GM06990 (cell line): ENCODE measurements at regions not wholly inside any gene's neighbourhood (a gene's known extent, or its start where the extent isn't known, plus 50 kb on each side); places are given as distances from the start of the nearest gene placed in this dataset.
A peak's percentile ranks its signal among the peaks of the same experiment; 100 is the strongest.

Source experiments
- DNase-seq: peaks from one replicate; pipeline ENCODE4 v3.0.0-alpha.2; 2011; ENCODE audit not compliant: insufficient read length; ENCODE audit errors: extremely low read depth
- H3K27me3 ChIP-seq: replicated peaks from 2 replicates; pipeline ENCODE4 v1.6.0; 2011; ENCODE audit warnings: low read length; ENCODE audit not compliant: control insufficient read depth, insufficient read depth
- H3K36me3 ChIP-seq: 2 replicates; pipeline ENCODE4 v1.5.1; 2011; ENCODE audit warnings: low read length; ENCODE audit not compliant: control insufficient read depth, insufficient read depth
- H3K4me3 ChIP-seq: replicated peaks from 2 replicates; pipeline ENCODE4 v1.5.1; 2011; ENCODE audit warnings: low read depth, mild to moderate bottlenecking, control low read depth, low read length
- TF ChIP-seq, protein P1 (sequence below): IDR thresholded peaks from 2 replicates; pipeline ENCODE4 v1.5.1; 2011; ENCODE audit warnings: low read length, control low read depth, mild to moderate bottlenecking, inconsistent platforms; ENCODE audit not compliant: insufficient read depth, poor library complexity, severe bottlenecking

DNA sequence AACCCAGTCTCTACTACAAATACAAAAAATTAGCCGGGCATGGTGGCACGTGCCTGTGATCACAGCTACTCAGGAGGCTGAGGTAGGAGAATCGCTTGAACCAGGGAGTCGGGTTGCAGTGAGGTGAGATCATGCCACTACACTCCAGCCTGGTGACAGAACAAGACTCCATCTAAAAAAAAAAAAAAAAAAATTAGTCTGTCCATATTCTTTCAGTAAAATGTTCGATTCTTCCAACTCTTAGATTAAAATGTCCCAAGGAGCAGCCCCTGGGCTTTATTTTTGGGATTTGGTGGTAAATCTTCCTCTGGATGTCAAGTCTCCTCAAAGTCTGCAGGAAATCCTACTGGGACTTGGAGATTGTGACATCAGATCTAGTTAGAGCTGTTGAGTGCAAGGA is 101.0 kb upstream of the EEF1E1 start:
- no peak for DNase-seq
- H3K4me3 ChIP-seq, result no peak overlapping the region
- TF ChIP-seq, protein P1, sequence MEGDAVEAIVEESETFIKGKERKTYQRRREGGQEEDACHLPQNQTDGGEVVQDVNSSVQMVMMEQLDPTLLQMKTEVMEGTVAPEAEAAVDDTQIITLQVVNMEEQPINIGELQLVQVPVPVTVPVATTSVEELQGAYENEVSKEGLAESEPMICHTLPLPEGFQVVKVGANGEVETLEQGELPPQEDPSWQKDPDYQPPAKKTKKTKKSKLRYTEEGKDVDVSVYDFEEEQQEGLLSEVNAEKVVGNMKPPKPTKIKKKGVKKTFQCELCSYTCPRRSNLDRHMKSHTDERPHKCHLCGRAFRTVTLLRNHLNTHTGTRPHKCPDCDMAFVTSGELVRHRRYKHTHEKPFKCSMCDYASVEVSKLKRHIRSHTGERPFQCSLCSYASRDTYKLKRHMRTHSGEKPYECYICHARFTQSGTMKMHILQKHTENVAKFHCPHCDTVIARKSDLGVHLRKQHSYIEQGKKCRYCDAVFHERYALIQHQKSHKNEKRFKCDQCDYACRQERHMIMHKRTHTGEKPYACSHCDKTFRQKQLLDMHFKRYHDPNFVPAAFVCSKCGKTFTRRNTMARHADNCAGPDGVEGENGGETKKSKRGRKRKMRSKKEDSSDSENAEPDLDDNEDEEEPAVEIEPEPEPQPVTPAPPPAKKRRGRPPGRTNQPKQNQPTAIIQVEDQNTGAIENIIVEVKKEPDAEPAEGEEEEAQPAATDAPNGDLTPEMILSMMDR, result no peak
- H3K36me3 ChIP-seq, result no peaks in the 10 kb centered on the region
- no peaks in the 10 kb centered on the region; the same call in none of the 2 replicates for H3K27me3 ChIP-seq

DNA sequence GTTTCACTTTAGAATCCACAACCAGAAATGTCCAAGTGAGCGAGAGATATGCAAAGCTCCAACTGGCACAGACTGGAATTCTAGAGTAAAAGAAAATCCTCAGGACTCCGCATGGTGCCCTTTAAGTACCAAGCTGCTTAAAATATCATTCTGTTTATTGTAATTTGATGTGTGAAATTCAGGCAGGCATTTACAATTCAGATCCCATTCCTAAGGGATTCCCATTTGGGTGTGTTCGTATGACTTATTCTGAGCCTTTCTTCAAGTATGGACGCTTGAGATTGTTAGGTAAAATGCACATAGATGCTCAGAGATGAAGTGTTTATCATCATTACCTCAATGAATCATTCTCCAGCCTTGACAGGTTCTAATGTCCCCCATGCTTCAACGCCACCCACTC is 99.3 kb upstream of the EEF1E1 start:
- TF ChIP-seq, protein P1, result no peak
- H3K27me3 ChIP-seq, result no peaks in the 10 kb centered on the region; the same call in none of the 2 replicates
- no peak overlapping the region for H3K4me3 ChIP-seq
- no peaks in the 10 kb centered on the region for H3K36me3 ChIP-seq
- no peak for DNase-seq

DNA sequence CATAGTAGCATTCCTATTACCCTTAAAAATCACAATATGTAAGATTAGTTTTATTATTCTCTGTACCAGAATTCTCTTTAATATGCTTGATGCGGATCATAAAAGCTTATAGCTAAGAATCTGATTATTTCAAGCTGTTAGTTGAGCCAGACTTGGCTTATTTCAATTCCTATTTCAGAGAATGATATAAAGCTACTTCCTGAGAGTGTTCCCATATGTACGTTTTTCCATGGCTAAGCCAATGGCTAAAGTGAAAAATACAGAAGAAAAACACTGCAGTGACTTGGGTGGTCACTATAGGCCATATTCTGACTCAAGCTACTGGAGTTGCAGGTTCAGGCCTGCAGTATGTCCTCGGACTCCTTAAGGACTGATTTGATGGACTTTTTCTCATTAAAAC is 97.9 kb upstream of the EEF1E1 start:
- TF ChIP-seq, protein P1, result no peak
- Histone ChIP-seq H3K4me3 (no peak overlapping the region), H3K36me3 (no peaks in the 10 kb centered on the region), H3K27me3 (no peaks in the 10 kb centered on the region; the same call in none of the 2 replicates)
- no peak for DNase-seq

DNA sequence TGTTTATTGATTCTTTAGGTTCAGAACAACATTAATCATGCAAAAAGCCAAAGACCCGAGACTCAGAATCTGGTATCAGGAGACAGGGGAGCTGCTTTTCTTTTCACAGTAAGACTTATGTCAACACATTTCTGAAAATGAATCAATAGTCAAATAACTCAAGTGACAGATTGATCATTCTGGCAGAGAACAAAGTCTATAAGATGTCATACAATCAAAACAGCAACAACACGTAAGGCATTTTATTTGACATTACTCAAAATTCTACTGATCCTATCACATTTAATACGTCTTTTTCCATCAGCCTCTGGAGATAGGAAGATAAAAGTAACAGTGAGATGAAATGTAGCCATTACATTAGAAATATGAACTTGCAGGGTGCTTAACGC is 93.4 kb upstream of the EEF1E1 start:
- TF ChIP-seq, protein P1, result no peak
- H3K36me3 ChIP-seq, result no peaks in the 10 kb centered on the region
- no peaks in the 10 kb centered on the region for H3K27me3 ChIP-seq
- H3K4me3 ChIP-seq, result no peak overlapping the region
- no peak for DNase-seq

DNA sequence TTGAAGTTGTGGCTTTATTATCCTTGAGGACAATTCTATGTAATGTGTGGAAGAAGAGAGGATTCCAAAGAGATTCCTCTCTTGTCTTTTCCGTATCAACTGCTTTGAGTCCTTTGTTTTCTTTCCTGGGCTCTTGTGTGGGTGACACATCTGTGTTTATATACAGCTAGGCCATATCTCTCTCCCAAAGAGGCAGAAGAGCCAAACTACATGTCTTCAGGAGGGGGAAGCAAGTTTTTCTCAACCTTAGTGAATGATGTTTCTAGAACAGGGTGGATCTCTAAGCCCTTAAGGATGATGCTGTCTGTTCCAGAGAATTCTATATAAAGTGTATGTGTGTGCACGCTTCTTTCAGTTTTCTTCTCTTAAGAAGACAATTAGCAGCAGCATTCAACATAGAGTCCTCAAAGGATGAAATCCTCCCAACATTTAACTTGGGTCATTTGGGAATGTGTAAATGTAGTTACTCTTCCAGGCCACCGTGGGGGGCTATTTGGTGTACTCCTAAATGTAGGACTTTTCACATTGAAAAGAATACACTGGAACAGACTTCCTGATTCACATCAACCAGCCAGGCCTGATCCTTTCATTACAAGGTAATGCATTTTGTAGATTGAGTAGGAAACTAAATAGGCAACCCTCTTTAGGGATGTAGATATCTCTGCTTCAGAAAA is 92.8 kb upstream of the EEF1E1 start:
- DNase-seq, result no peak

More for the DNA sequence above, 92.8 kb upstream of the EEF1E1 start:
- Histone ChIP-seq H3K27me3 (no peaks in the 10 kb centered on the region), H3K4me3 (no peak overlapping the region), H3K36me3 (no peaks in the 10 kb centered on the region)
- TF ChIP-seq, protein P1, result peak; percentile 11
